GM13977 (cell line): ENCODE measurements at regions not wholly inside any gene's neighbourhood (a gene's known extent, or its start where the extent isn't known, plus 50 kb on each side); places are given as distances from the start of the nearest gene placed in this dataset.

Experiments used
- DNase-seq: peaks from one replicate; pipeline ENCODE4 v3.0.0; 2012; ENCODE audit warnings: low spot score
- CTCF ChIP-seq: IDR thresholded peaks from 2 replicates; pipeline ENCODE4 v1.5.1; 2012; ENCODE audit warnings: mild to moderate bottlenecking, control low read depth; ENCODE audit not compliant: insufficient read depth; ENCODE audit errors: extremely low read depth, missing control alignments
- in situ Hi-C: fragments of 300-500 bp; cut with MboI; formaldehyde crosslinking; loops from one replicate; pipeline ENCODE4 v1.12.0; 2022; ENCODE audit warnings: low sequenced_read_pairs, low pct_unique_long_range_greater_than_20kb, mixed read lengths, inconsistent platforms; ENCODE audit not compliant: unreplicated experiment

- no peak for DNase-seq
- in situ Hi-C loops: loop anchor here (25.0 kb wide), 1 partner anchor 95 kb away; no protein-coding TSS in a partner anchor
- TF ChIP-seq CTCF: no peak
These were observed 162.6 kb upstream of the PLEKHA5 start for GRCh38 chr12:18966954-18967353.

- no peak for TF ChIP-seq CTCF
- DNase-seq: no peak
- in situ Hi-C loops: loop anchor here (25.0 kb wide), 1 partner anchor 94 kb away; no protein-coding TSS in a partner anchor
These were observed 161.7 kb upstream of the PLEKHA5 start for GRCh38 chr12:18967814-18968213.

- in situ Hi-C loops: loop anchor here (25.0 kb wide), 1 partner anchor 93 kb away; no protein-coding TSS in a partner anchor
- no peak for DNase-seq
- no peak for TF ChIP-seq CTCF
These were observed 160.0 kb upstream of the PLEKHA5 start for GRCh38 chr12:18969512-18969911.

- no peak for TF ChIP-seq CTCF
- DNase-seq: no peak
- in situ Hi-C loops: loop anchor here (25.0 kb wide), 1 partner anchor 92 kb away; no protein-coding TSS in a partner anchor
These were observed 158.9 kb upstream of the PLEKHA5 start for GRCh38 chr12:18970603-18971002.

GRCh38 chr12:18971932-18972331, 157.6 kb upstream of the PLEKHA5 start:
- no peak for DNase-seq
- in situ Hi-C loops: loop anchor here (25.0 kb wide), 1 partner anchor 90 kb away; no protein-coding TSS in a partner anchor
- TF ChIP-seq CTCF: no peak

- no peak for DNase-seq
- in situ Hi-C loops: no loop called here
- TF ChIP-seq CTCF: no peak
These were observed 153.6 kb upstream of the PLEKHA5 start for GRCh38 chr12:18975933-18976332.
